HG03354 (cell line): ENCODE measurements at regions not wholly inside any gene's neighbourhood (a gene's known extent, or its start where the extent isn't known, plus 50 kb on each side); places are given as distances from the start of the nearest gene placed in this dataset.

Source experiments
- ATAC-seq: cut with Tn5 transposase; IDR thresholded peaks from one replicate; pipeline ENCODE4 v1.9.1; 2021; ENCODE audit warnings: mild to moderate bottlenecking; ENCODE audit not compliant: unreplicated experiment, poor library complexity, severe bottlenecking

- no peak for ATAC-seq
These were observed 188.4 kb downstream of the SH3BP4 start for GRCh38 chr2:235139956-235140800.

- no peak for ATAC-seq
These were observed 188.9 kb downstream of the SH3BP4 start for GRCh38 chr2:235140801-235141081.

GRCh38 chr2:235141411-235142128 is 189.8 kb downstream of the SH3BP4 start:
- no peak for ATAC-seq

- no peak for ATAC-seq
These were observed 190.8 kb downstream of the SH3BP4 start for GRCh38 chr2:235142601-235143000.

- no peak for ATAC-seq
These were observed 192.0 kb downstream of the SH3BP4 start for GRCh38 chr2:235143789-235144188.

GRCh38 chr2:235144291-235144690 is 192.5 kb downstream of the SH3BP4 start:
- no peak for ATAC-seq

- no peak for ATAC-seq
These were observed 194.4 kb downstream of the SH3BP4 start for GRCh38 chr2:235146206-235146605.

- no peak for ATAC-seq
These were observed 195.2 kb downstream of the SH3BP4 start for GRCh38 chr2:235146871-235147565.

- no peak for ATAC-seq
These were observed 196.7 kb downstream of the SH3BP4 start for GRCh38 chr2:235148201-235149170.

GRCh38 chr2:235149240-235149659 is 197.4 kb downstream of the SH3BP4 start:
- ATAC-seq: no peak

GRCh38 chr2:235149736-235150135 is 197.9 kb downstream of the SH3BP4 start:
- ATAC-seq: no peak

GRCh38 chr2:235151152-235151551 is 199.3 kb downstream of the SH3BP4 start:
- no peak for ATAC-seq

GRCh38 chr2:235155163-235155562 is 203.3 kb downstream of the SH3BP4 start:
- ATAC-seq: no peak

GRCh38 chr2:235156055-235156454 is 204.2 kb downstream of the SH3BP4 start:
- ATAC-seq: no peak

GRCh38 chr2:235157746-235158482 is 206.1 kb downstream of the SH3BP4 start:
- ATAC-seq: no peak

- ATAC-seq: no peak
These were observed 208.5 kb downstream of the SH3BP4 start for GRCh38 chr2:235160281-235160810.

- no peak for ATAC-seq
These were observed 209.7 kb downstream of the SH3BP4 start for GRCh38 chr2:235161565-235161964.

- no peak for ATAC-seq
These were observed 210.4 kb downstream of the SH3BP4 start for GRCh38 chr2:235162082-235162836.
